GM21515 (cell line): ENCODE measurements at regions not wholly inside any gene's neighbourhood (a gene's known extent, or its start where the extent isn't known, plus 50 kb on each side); places are given as distances from the start of the nearest gene placed in this dataset.

Source experiments
- ATAC-seq: cut with Tn5 transposase; IDR thresholded peaks from one replicate; pipeline ENCODE4 v1.9.1; 2021; ENCODE audit not compliant: unreplicated experiment

- no peak for ATAC-seq
These were observed 298.0 kb upstream of the TNRC6C start for GRCh38 chr17:77660524-77660923.

DNA sequence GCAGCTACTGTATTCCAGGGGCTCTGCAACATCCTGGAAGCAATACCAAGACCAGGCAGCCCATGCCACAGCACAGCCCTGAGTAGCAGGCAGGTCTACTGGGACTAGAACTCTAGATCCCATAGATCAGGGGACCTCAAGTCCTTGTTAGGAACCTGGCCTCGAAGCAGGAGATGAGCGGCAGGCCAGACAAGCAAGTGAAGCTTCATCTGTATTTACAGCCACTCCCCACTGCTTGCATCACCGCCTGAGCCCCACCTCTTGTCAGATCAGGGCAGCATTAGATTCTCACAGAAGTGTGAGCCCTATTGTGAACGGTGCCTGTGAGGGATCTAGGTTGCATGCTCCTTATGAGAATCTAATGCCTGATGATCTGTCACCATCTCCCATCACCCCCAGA lies 295.7 kb upstream of the TNRC6C start:
- no peak for ATAC-seq

GRCh38 chr17:77664097-77664729 lies 294.3 kb upstream of the TNRC6C start:
- ATAC-seq: no peak

GRCh38 chr17:77665833-77666232 lies 292.7 kb upstream of the TNRC6C start:
- ATAC-seq: no peak

DNA sequence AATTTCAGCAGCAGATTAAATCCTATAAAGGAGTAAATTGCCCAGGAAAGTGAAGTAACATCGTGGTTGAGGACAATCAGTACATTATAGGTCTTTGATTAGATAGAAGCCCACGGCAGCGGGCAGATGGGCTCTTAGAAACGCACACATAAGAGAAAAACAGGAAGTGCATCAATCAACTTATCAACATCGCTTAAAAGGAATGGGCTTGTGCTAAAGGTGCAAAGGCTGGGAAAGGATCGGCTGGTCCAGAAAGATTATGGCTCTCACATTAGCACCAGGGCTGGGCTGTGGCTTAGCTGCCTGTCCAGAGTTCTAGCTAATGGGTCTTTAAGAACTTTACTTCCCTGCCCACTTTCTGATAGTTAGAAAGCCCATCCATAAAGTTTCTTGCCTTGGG lies 292.0 kb upstream of the TNRC6C start:
- no peak for ATAC-seq

- no peak for ATAC-seq
These were observed 291.6 kb upstream of the TNRC6C start for GRCh38 chr17:77666881-77667395.

DNA sequence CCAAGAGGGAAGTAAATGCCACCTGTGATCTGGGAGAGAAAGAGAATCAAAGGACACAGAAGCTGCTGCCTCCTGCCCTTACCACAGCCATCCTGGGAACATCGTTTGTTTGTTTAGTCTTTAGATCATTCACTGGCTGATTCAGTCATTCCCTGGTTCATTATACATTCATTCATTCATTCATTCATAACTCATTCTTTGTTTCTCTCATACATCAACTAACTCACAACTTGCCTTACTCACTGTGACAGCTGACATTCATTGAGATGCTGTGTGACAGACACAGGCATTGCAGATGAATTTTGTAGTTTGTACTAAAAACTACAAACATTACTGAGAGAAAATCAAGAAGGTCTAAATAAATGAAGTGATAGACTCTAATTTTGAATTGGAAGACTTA lies 291.0 kb upstream of the TNRC6C start:
- ATAC-seq: no peak

DNA sequence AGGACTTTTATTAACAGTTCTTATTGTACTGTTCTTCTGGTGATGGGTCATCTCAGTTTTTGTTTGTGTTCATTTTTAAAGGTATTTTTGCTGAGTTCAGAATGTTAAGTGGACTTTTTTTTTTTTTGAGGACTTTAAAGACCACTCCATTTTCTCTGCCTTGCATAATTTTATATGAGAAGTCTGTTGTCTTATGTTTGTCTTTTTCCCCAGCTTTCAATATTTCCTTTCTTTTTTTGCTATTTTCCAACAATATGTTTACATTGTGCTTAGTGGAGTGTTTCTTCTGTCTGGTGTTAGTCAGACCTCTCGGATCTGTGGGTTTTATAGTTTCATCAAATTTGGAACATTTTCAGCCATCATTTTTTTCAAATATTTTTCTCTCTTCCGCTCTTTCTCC lies 290.0 kb upstream of the TNRC6C start:
- ATAC-seq: no peak

- ATAC-seq: no peak
These were observed 288.3 kb upstream of the TNRC6C start for GRCh38 chr17:77670173-77670572.

- no peak for ATAC-seq
These were observed 284.1 kb upstream of the TNRC6C start for GRCh38 chr17:77674358-77674757.

DNA sequence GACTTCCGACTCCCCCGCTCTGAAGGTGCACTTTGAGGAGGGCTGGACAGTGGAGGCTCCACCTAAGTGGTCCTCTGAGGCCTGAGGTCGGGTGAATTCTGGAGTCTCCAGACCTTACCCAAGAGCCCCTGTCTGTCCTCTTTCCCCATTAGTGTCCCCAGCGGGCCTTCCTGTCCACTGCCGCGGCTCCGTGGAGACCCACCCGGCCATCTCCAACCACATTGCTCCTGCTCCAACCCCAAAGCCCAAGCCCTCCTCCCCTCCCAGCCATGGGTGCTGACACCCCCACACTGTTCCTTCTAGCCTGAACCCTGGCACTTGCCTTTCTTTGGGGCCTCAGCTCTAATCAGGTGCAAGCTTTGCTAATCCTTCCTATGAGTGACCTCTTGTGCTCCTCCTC lies 283.1 kb upstream of the TNRC6C start:
- ATAC-seq: no peak

- no peak for ATAC-seq
These were observed 282.7 kb upstream of the TNRC6C start for GRCh38 chr17:77675816-77676215.

DNA sequence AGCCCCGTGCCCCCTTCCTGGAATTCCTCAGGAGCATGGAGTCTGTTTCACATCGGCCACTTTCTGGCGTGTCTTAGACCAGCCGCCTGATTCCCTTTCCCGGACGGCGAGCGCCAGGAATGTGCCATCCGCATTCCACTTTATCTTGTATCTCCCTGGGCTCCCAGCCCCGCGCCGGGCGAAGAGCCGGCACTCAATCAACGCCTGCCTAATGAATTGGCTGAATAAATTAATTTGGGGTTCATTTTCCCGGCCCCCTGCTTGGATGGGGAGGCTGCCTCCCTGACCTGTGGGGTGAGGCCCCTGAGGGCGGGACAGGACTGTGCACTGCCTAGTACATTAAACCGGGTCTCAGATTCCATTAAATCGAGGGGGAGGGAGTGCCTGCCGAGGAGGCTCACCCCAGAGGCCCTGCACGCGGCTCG lies 282.3 kb upstream of the TNRC6C start:
- no peak for ATAC-seq

DNA sequence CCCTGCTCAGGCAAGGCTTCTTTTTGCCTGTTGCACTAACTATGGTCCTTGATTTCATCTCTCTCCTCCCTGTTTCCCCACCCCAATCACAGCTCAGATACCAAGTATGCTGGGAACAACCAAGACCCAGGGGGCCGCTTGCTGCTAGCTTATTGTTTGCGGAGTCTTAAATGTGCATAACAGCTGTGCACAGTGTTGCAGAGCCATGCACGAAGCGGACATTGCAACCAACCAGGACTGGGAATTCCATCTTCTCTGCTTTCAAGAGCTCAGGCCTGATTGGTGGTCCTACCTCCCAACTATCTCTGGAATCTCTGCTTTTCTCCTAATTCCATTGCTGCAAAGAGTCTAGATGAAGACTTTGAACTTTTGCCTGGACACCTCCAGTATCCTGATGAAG lies 281.3 kb upstream of the TNRC6C start:
- no peak for ATAC-seq

GRCh38 chr17:77677630-77678029 lies 280.9 kb upstream of the TNRC6C start:
- ATAC-seq: no peak

DNA sequence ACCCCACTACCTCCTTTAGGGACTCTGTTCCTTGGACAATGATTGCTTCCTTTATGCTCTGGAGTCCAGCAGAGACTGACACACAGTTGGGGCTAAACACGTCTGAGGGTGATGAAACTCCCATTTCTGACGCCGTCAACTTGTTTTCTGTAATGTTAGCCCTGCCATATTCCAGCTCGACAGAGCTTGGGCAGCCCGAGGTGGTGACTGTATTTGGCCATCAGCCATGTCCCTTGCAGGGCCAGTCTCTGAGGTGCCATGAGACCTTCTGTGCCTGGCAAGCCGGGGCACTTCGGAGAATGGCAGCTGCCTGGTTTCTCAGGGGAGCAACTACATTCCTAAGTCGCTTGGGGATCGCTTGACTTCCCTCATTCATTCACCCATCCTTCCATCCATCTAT lies 278.9 kb upstream of the TNRC6C start:
- ATAC-seq: no peak

- ATAC-seq: no peak
These were observed 276.6 kb upstream of the TNRC6C start for GRCh38 chr17:77681861-77682260.

DNA sequence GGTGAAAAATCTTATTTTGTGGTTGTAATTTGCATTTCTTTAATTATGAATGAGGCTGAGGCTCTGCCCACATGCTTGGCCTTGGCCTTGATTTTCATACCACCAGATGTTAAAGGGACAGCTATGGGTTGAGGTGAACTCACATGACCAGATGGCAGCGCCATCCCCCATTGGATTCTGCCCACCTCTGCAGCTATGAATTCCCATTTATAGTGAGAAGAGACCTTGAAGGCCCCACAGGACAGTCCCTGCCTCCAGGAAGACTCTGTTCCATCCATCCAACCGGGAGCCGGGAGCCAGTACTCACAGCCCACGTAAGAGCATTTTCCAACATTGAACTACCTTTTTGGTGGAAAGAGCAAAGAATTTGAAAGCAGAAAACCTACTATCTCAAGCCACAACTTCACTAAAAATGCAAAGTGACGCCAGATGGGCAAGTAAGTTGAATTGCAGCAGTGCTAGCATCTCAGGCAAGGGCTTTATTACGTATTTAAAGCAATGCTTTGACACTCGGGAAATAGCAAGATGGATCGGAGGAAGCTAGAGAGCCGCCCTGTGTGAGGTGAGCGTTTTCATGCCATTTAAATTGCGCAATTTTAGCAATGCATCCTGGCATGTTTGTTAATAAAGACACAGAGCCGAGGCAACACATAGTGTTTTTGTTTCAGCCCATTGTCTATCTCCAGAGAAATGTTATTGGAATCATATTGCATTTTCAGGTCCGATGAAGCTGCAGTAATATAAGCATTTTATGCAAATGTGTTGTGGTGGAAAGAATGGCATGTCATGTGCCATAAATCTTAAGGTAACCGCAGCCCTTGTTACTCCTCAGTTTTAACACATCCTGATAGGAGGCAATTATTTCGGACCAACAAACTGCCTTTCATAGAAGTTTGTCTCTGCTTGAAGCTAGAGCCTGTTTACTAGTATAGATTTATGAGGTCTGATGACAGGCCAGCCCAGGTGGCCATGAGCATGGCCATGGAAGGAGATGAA lies 273.4 kb upstream of the TNRC6C start:
- ATAC-seq: no peak

DNA sequence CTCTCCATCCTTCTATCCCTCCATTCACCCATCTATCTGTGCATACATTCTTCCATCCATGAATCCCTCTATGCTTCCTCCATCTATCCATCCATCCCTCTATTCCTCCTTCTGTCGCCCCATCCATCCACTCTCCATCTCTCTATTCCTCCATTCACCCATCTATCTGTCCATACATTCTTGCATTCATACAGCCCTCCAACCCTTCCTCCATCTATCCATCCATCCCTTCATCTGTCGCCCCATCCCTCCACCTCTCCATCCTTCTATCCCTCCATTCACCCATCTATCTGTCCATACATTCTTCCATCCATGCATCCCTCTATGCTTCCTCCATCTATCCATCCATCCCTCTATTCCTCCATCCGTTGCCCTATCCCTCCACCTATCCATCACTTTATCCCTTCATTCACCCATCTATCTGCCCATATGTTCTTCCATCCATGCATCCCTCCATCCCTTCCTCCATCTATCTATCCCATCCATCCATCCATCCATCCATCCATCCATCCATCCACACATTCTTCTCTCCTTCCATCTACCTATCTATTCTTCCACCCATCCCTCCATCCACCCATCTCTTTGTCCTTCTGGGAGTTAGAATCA lies 272.5 kb upstream of the TNRC6C start:
- ATAC-seq: no peak

DNA sequence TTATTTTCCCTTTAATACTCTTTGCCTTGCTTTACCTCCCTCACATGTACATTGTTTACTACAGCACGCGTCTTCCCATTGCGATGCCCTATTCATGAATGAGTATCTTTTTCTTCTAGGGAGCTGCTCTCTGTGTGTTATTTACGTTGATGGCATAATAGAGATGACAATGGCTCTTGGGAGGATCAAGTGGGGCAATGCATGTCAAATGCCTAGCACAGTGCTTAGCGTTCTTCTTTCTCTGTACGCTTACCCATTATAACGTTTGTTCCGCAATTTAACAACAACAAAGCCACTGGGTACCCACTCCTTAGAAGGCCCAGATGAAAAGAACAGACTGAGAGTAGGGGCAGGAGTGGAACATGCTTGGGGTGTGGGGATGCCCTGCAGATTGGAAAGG lies 271.6 kb upstream of the TNRC6C start:
- ATAC-seq: no peak

GRCh38 chr17:77687417-77687816 lies 271.1 kb upstream of the TNRC6C start:
- no peak for ATAC-seq

- ATAC-seq: no peak
These were observed 270.6 kb upstream of the TNRC6C start for GRCh38 chr17:77687921-77688320.
